ENCODE measurements at regions not wholly inside any gene's neighbourhood (a gene's known extent, or its start where the extent isn't known, plus 50 kb on each side); places are given as distances from the start of the nearest gene placed in this dataset.

GRCh38 chr10:133020193-133020817, 67.4 kb upstream of the ADGRA1 start:
- no peaks in the 10 kb centered on the region for H3K9me3 ChIP-seq

GRCh38 chr10:133019651-133020050, 68.1 kb upstream of the ADGRA1 start:
- Histone ChIP-seq H3K9me3 (no peaks in the 10 kb centered on the region), H3K27me3 (peaks cover 33% of the 10 kb centered on the region), H3K4me3 (ENCODE audit: low read depth in 1 of 2, low read length in 1 of 2) (no peak overlapping the region), H3K4me1 (ENCODE audit: control insufficient read depth in 1 of 2, insufficient read depth in 1 of 2, low read depth in 1 of 2, low read length in 1 of 2) (peaks cover 15 to 20% of the 10 kb centered on the region in 2 experiments), H3K27ac (no peak overlapping the region), H3K36me3 (peaks cover 8% of the 10 kb centered on the region)
- TF ChIP-seq CTCF (IDR thresholded peaks at IDR 0.05) = no peak

More at GRCh38 chr10:133020193-133020817, 67.4 kb upstream of the ADGRA1 start:
- Histone ChIP-seq H3K4me1 (ENCODE audit: control insufficient read depth in 1 of 2, insufficient read depth in 1 of 2, low read depth in 1 of 2, low read length in 1 of 2) (peaks cover 8 to 13% of the 10 kb centered on the region in 2 experiments), H3K27ac (no peak overlapping the region), H3K36me3 (peaks cover 7% of the 10 kb centered on the region), H3K4me3 (ENCODE audit: low read depth in 1 of 2, low read length in 1 of 2) (no peak overlapping the region), H3K27me3 (peaks cover 39% of the 10 kb centered on the region)
- no peak for TF ChIP-seq CTCF (IDR thresholded peaks at IDR 0.05)

- H3K9me3 ChIP-seq = no peaks in the 10 kb centered on the region
- peaks cover 19 to 24% of the 10 kb centered on the region in 2 experiments for H3K4me1 ChIP-seq (ENCODE audit: control insufficient read depth in 1 of 2, insufficient read depth in 1 of 2, low read depth in 1 of 2, low read length in 1 of 2)
- TF ChIP-seq CTCF (IDR thresholded peaks at IDR 0.05) = no peak
- no peak overlapping the region for H3K4me3 ChIP-seq (ENCODE audit: low read depth in 1 of 2, low read length in 1 of 2)
- peaks cover 8% of the 10 kb centered on the region for H3K36me3 ChIP-seq
- no peak overlapping the region for H3K27ac ChIP-seq
- peaks cover 28% of the 10 kb centered on the region for H3K27me3 ChIP-seq
Observed at GRCh38 chr10:133019191-133019590, 68.5 kb upstream of the ADGRA1 start.

- Histone ChIP-seq H3K9me3 (no peaks in the 10 kb centered on the region), H3K4me3 (ENCODE audit: low read depth in 1 of 2, low read length in 1 of 2) (no peak overlapping the region), H3K36me3 (peaks cover 8% of the 10 kb centered on the region), H3K27ac (no peak overlapping the region), H3K4me1 (ENCODE audit: control insufficient read depth in 1 of 2, insufficient read depth in 1 of 2, low read depth in 1 of 2, low read length in 1 of 2) (peaks cover 26 to 31% of the 10 kb centered on the region in 2 experiments), H3K27me3 (peaks cover 26% of the 10 kb centered on the region)
- no peak for TF ChIP-seq CTCF (IDR thresholded peaks at IDR 0.05)
Observed at GRCh38 chr10:133018491-133018890, 69.2 kb upstream of the ADGRA1 start.

- H3K27me3 ChIP-seq = peaks cover 13% of the 10 kb centered on the region
- H3K9me3 ChIP-seq = no peaks in the 10 kb centered on the region
- H3K4me3 ChIP-seq (ENCODE audit: low read depth in 1 of 2, low read length in 1 of 2) = no peak overlapping the region
- peaks cover 39 to 43% of the 10 kb centered on the region in 2 experiments for H3K4me1 ChIP-seq (ENCODE audit: control insufficient read depth in 1 of 2, insufficient read depth in 1 of 2, low read depth in 1 of 2, low read length in 1 of 2)
- TF ChIP-seq CTCF (IDR thresholded peaks at IDR 0.05) = no peak
- no peak overlapping the region for H3K27ac ChIP-seq
- H3K36me3 ChIP-seq = peaks cover 8% of the 10 kb centered on the region
Observed at GRCh38 chr10:133017203-133017601, 70.5 kb upstream of the ADGRA1 start.
